ENCODE measurements at regions not wholly inside any gene's neighbourhood (a gene's known extent, or its start where the extent isn't known, plus 50 kb on each side); places are given as distances from the start of the nearest gene placed in this dataset.

DNA sequence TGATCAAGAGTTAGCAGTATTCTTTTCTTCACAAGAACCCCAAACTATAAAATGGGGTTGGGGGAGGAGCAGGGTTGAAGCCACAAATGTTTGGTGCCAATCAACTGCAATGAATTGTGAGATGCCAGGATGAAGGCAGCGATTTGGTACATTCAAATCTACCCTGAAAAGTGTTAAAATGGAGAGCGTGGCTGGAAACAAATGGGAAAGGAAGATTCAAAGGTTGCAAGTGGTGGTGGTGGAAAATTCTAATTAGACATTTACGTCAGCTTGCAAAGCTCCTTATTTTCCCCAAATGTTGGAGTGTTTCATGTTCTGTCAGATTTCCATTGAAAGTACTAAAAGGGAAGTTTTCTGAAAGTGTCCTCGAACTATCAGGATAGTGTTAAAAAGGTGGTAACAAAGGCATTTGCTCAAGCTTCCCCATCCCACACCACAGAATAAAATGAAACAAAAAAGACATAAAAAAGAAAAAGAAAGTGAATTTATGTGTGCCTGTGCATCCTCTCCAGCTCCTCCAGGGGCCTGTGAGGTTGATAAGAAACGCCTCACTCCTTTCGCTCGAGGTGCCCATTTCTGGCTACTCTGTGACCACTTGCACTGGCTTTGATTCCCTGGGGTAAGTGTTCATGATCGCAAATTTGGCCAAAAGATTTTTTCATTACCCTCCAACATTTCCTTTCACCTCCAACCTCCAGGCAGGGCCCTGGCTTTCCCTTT, 424.1 kb upstream of the POU3F3 start:
- TF ChIP-seq GATA1 (IDR thresholded peaks at IDR 0.05; ENCODE audit: low read depth, low read length) (no peak), POLR2A (IDR thresholded peaks at IDR 0.05; ENCODE audit: low read length) (no peak)
- DNase-seq, result no peak

- TF ChIP-seq GATA1 (IDR thresholded peaks at IDR 0.05; ENCODE audit: low read depth, low read length) (no peak), POLR2A (IDR thresholded peaks at IDR 0.05; ENCODE audit: low read length) (no peak)
- DNase-seq, result no peak
These were observed 423.6 kb upstream of the POU3F3 start for GRCh38 chr2:104430359-104430740.

GRCh38 chr2:104430852-104431251, 423.1 kb upstream of the POU3F3 start:
- no peak for DNase-seq
- no peak for TF ChIP-seq POLR2A (IDR thresholded peaks at IDR 0.05; ENCODE audit: low read length)
- no peak for TF ChIP-seq GATA1 (IDR thresholded peaks at IDR 0.05; ENCODE audit: low read depth, low read length)

DNA sequence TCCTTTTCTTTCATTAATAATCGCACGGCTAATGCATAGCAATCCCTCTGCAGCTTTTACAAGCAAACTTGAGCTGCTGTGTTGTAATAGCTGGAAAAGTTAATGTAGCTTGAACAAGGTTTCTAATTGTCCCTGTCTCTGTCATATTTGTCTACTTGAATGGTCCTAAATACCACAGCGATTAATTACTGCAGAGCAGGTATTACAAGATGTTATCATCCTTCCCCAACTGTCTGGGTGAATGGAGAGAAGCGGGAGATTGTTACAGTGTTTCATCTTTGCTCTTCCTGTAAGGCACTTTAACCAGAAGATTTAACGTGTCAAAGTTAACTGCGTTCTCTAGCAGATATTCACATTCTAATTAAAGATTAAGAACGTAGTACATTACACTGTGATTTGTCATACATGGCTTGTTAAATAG, 422.2 kb upstream of the POU3F3 start:
- no peak for DNase-seq
- no peak for TF ChIP-seq POLR2A (IDR thresholded peaks at IDR 0.05; ENCODE audit: low read length)
- TF ChIP-seq GATA1 (IDR thresholded peaks at IDR 0.05; ENCODE audit: low read depth, low read length), result no peak

DNA sequence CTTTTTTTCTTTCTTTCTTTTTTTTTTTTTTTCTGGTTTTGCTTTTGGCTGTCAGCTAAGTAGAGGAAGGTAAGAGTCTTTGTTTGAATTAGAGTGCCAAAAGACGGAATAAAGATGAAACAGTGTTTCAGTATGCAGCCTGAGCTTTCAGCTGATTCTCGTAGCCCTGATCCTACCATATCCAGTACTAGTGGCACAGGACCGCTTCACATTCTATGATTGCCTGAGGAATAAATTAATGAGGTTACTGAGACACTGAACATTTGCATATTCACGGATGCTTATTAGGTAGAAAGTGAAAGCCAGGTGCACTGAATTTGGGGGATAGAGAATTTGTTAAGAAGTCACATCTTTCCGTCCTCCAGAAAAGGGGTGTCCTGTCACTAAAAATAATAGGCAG, 421.5 kb upstream of the POU3F3 start:
- TF ChIP-seq GATA1 (IDR thresholded peaks at IDR 0.05; ENCODE audit: low read depth, low read length) (no peak), POLR2A (IDR thresholded peaks at IDR 0.05; ENCODE audit: low read length) (no peak)

DNA sequence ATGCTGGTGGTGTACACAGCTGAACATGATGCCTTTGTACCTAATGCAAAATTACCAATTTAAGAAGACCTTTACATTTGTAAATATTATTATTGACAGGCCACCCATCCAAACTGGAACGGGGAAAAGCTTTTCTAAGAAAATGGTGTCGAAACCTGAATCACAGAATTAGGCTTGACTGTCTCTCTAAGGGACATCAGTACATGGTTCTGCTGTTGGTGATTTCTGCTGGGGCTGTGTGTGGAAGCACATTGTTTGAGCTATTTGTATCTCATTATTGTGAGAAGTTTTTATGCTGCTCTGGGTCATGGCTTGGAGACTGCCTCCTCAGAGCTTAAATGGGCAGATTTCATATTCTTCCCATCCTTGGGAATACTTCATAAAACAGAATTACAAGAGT, 420.9 kb upstream of the POU3F3 start:
- DNase-seq, result no peak
- TF ChIP-seq POLR2A (IDR thresholded peaks at IDR 0.05; ENCODE audit: low read length) (no peak), GATA1 (IDR thresholded peaks at IDR 0.05; ENCODE audit: low read depth, low read length) (no peak)

More for the DNA sequence above, 421.5 kb upstream of the POU3F3 start:
- DNase-seq, result no peak

DNA sequence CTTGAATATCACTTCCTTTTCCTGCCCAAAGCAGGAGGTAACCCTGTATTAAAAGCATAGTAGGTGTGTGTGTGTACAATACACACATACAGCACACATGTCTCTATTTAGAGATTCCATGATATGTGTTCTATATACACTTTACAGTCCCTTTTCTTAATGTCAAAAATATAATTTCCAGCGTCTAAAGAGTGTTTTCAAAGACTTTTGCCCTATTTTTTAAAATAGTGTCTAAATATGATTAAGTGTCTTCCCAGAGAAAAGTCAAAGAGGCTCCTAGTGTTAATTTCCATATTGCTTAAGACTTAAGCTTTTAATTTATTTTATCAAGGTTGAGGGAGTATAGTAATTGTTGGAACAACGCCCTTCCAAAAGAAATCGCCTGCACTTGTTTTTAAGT, 420.3 kb upstream of the POU3F3 start:
- no peak for TF ChIP-seq GATA1 (IDR thresholded peaks at IDR 0.05; ENCODE audit: low read depth, low read length)
- TF ChIP-seq POLR2A (IDR thresholded peaks at IDR 0.05; ENCODE audit: low read length), result no peak
- DNase-seq, result no peak

GRCh38 chr2:104434318-104434792, 419.6 kb upstream of the POU3F3 start:
- no peak for DNase-seq
- no peak for TF ChIP-seq POLR2A (IDR thresholded peaks at IDR 0.05; ENCODE audit: low read length)
- TF ChIP-seq GATA1 (IDR thresholded peaks at IDR 0.05; ENCODE audit: low read depth, low read length), result no peak

- DNase-seq, result no peak
- no peak for TF ChIP-seq POLR2A (IDR thresholded peaks at IDR 0.05; ENCODE audit: low read length)
- TF ChIP-seq GATA1 (IDR thresholded peaks at IDR 0.05; ENCODE audit: low read depth, low read length), result no peak
These were observed 418.9 kb upstream of the POU3F3 start for GRCh38 chr2:104434966-104435365.

- TF ChIP-seq POLR2A (IDR thresholded peaks at IDR 0.05; ENCODE audit: low read length), result no peak
- TF ChIP-seq GATA1 (IDR thresholded peaks at IDR 0.05; ENCODE audit: low read depth, low read length), result no peak
- no peak for DNase-seq
These were observed 415.4 kb upstream of the POU3F3 start for GRCh38 chr2:104438481-104438880.

- no peak for TF ChIP-seq GATA1 (IDR thresholded peaks at IDR 0.05; ENCODE audit: low read depth, low read length)
- no peak for TF ChIP-seq POLR2A (IDR thresholded peaks at IDR 0.05; ENCODE audit: low read length)
- no peak for DNase-seq
These were observed 410.8 kb upstream of the POU3F3 start for GRCh38 chr2:104443145-104443544.

DNA sequence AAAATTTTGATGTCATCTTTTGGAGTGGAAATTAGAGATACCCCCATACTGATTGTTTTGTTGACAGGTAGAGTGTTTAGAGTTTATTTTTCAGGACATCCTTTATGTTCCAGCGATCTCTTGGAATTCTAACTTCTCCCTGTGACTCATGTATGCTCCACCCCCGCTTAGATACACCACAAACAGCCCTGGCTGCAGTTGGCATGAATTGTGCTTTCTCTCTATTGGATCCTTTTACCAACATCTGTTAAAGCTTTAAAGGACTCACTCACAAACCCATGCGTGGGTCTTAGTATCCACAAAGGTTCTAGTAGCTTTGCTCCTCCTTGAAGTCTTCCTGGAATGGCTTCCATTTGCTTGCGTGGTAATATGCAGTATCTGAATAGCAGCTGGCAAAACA, 409.5 kb upstream of the POU3F3 start:
- TF ChIP-seq POLR2A (IDR thresholded peaks at IDR 0.05; ENCODE audit: low read length) (no peak), GATA1 (IDR thresholded peaks at IDR 0.05; ENCODE audit: low read depth, low read length) (no peak)
- no peak for DNase-seq

DNA sequence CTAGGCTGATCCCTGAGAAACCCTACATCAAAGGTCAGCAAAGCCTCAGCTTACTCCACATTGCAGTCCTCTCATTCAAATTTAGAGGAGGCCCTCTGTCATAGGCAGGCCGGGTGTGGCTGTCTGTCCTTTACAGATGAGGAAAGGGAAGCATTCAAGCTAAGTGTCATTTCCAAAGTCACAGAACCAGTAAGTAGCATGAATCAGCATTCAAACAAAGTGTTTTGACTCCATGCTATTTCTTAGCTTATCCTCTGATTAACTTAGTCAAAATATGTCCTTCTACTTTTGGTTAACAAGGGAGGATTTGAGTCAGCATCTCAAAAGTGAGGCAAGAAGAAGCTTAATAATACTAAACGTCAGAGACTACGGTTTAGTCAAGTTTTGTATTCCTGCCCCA, 409.0 kb upstream of the POU3F3 start:
- no peak for DNase-seq
- TF ChIP-seq GATA1 (IDR thresholded peaks at IDR 0.05; ENCODE audit: low read depth, low read length), result no peak
- TF ChIP-seq POLR2A (IDR thresholded peaks at IDR 0.05; ENCODE audit: low read length), result no peak

- no peak for TF ChIP-seq POLR2A (IDR thresholded peaks at IDR 0.05; ENCODE audit: low read length)
- no peak for TF ChIP-seq GATA1 (IDR thresholded peaks at IDR 0.05; ENCODE audit: low read depth, low read length)
- DNase-seq, result no peak
These were observed 406.0 kb upstream of the POU3F3 start for GRCh38 chr2:104447831-104448434.
